ENCODE measurements at regions not wholly inside any gene's neighbourhood (a gene's known extent, or its start where the extent isn't known, plus 50 kb on each side); places are given as distances from the start of the nearest gene placed in this dataset.
"Not testable (repeated sequence)": the region's sequence is repeated elsewhere in the genome, so short reads cannot be mapped to it uniquely, and the experiment has no call there.

DNA sequence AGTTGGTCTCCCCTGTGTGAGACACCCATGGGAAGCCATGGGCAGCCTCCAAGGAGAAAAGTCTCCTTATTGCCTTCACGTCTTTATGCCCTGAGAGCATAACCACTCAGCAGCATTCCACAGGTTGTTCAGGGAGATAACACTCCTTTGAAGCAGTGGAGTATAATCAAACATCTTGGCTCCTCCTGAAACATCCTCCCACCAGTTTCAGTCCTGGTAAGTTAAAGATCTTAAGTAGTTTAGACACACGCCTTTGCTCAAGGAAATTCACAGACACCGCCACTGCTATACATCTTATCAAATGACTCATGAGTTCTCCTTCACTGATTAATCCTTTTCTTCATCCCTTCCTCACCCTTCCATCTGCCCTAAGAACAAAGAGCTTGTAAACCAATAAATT is 446.5 kb upstream of the RASGRP1 start:
- TF ChIP-seq, protein P1, sequence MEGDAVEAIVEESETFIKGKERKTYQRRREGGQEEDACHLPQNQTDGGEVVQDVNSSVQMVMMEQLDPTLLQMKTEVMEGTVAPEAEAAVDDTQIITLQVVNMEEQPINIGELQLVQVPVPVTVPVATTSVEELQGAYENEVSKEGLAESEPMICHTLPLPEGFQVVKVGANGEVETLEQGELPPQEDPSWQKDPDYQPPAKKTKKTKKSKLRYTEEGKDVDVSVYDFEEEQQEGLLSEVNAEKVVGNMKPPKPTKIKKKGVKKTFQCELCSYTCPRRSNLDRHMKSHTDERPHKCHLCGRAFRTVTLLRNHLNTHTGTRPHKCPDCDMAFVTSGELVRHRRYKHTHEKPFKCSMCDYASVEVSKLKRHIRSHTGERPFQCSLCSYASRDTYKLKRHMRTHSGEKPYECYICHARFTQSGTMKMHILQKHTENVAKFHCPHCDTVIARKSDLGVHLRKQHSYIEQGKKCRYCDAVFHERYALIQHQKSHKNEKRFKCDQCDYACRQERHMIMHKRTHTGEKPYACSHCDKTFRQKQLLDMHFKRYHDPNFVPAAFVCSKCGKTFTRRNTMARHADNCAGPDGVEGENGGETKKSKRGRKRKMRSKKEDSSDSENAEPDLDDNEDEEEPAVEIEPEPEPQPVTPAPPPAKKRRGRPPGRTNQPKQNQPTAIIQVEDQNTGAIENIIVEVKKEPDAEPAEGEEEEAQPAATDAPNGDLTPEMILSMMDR (conservative IDR thresholded peaks at IDR 0.05; ENCODE audit: low read depth, low read length), result not testable (repeated sequence)
- TF ChIP-seq EZH2 (IDR thresholded peaks at IDR 0.05; ENCODE audit: borderline replicate concordance, low read depth, low read length, poor library complexity, severe bottlenecking), result not testable (repeated sequence)
